SK-N-MC (cell line): ENCODE measurements at regions not wholly inside any gene's neighbourhood (a gene's known extent, or its start where the extent isn't known, plus 50 kb on each side); places are given as distances from the start of the nearest gene placed in this dataset.

ENCODE experiments used
- DNase-seq: peaks from one replicate; pipeline ENCODE4 v3.0.0-alpha.2; 2011; ENCODE audit warnings: low read depth, low spot score
- H3K27ac ChIP-seq: fragments of 200-600 bp; sonication (generic); 2 replicates; pipeline ENCODE4 v1.5.1; 2016; ENCODE audit warnings: mixed run types
- H3K36me3 ChIP-seq: fragments of 200-600 bp; sonication (generic); 2 replicates; pipeline ENCODE4 v1.6.1; 2017; ENCODE audit warnings: antibody characterized with exemption, low read length, mixed read lengths; ENCODE audit not compliant: insufficient read depth
- H3K4me3 ChIP-seq: fragments of 200-600 bp; sonication (generic); 2 replicates; pipeline ENCODE4 v1.5.1; 2016
- H3K9ac ChIP-seq: fragments of 200-600 bp; sonication (generic); 2 replicates; pipeline ENCODE4 v1.8.0; 2017; ENCODE audit warnings: mixed run types, mixed read lengths; ENCODE audit not compliant: insufficient read length
- H3K9me3 ChIP-seq: fragments of 200-600 bp; sonication (generic); 2 replicates; pipeline ENCODE4 v1.6.1; 2017; ENCODE audit warnings: low read depth, mild to moderate bottlenecking, antibody characterized with exemption, low read length, moderate library complexity, mixed read lengths
- EZH2 ChIP-seq: fragments of 200-600 bp; sonication (generic); IDR thresholded peaks from one replicate; pipeline ENCODE4 v1.6.1; 2017; ENCODE audit warnings: antibody characterized with exemption
- FOXP2 ChIP-seq: optimal IDR thresholded peaks from 2 replicates; pipeline ENCODE3; 2011; ENCODE audit warnings: mild to moderate bottlenecking, moderate library complexity; ENCODE audit not compliant: insufficient read depth; ENCODE audit errors: extremely low read length, control extremely low read depth
- POLR2AphosphoS5 ChIP-seq: IDR thresholded peaks from 2 replicates; pipeline ENCODE4 v1.6.1; 2012; ENCODE audit warnings: mild to moderate bottlenecking, low read depth, low read length, borderline replicate concordance

DNA sequence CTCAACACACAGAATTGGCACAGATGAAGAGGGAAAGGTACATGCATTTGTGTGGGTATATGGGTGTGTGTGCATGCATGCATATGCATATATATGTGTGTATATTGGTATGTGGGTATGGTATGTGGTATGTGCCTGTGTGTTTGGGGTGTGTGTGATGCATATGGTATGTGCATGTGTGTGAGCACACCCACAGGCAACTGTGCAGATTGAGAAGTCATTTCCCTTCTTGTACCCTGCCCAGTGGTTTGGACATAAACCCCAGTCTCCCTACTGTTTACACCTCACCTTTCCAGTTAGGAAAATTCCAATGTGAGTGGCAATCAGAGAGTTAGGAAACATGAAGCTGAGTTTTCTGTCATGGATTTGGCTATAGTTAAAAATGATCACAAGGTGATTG lies 178.0 kb downstream of the NXNL2 start:
- no peak overlapping the region for H3K9ac ChIP-seq
- TF ChIP-seq POLR2AphosphoS5 (no peak), EZH2 (no peak), FOXP2 (no peak)

DNA sequence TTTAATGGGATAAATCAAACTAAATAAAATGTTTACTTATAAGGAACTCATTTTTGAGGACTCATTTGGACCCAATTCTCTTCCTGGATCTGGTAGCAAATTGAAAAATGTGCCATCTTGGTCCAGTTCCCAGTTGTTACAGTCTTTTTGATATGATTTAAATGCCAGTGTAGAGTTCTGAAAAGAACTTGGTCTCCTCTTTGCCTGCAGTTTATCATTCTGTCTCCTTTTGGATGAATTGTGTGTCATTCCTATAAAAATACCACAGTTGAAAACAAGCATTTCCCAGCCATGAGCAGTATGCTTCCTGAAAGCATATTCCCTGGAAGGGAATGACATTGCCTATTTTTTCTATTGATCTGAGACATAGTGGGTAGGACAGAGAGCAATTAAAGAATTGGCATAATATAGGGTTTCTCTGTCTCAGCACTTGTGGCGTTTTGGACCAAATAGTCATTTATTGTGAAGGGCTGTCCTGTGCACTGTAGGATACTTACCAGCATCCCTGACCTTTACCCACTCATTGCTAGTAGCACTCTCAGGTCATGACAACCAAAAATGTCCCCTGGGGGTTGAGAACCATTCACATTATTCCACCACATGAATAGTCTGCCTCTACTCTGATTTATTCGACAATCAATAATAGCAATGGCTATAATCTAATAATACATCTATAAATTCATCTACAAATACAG lies 181.8 kb downstream of the NXNL2 start:
- Histone ChIP-seq H3K27ac (no peak overlapping the region), H3K9me3 (no peaks in the 10 kb centered on the region), H3K9ac (no peak overlapping the region), H3K4me3 (no peak overlapping the region), H3K36me3 (no peaks in the 10 kb centered on the region)
- TF ChIP-seq POLR2AphosphoS5 (no peak), EZH2 (no peak), FOXP2 (no peak)
- DNase-seq: no peak

More for the DNA sequence above, 178.0 kb downstream of the NXNL2 start:
- DNase-seq: no peak
- no peak overlapping the region for H3K4me3 ChIP-seq
- no peaks in the 10 kb centered on the region for H3K36me3 ChIP-seq
- no peak overlapping the region for H3K27ac ChIP-seq
- no peaks in the 10 kb centered on the region for H3K9me3 ChIP-seq

DNA sequence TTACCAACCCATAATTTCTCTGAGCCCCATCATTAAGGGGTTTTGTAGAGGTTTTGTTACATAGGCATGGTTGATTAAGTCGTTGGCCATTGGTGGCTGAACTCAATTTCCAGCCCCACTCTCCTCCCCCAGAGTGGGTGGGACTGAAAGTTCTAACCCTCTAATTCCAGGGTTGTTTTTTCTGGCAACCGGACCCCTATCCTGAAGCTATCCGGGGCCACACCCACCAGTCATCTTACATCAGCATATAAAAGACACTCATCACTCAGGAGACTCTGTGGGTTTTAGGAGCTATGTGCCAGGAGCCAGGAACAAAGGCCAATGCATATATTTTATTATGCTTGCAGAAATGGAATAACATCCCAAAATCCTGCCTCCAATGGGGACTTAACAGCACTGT lies 186.0 kb downstream of the NXNL2 start:
- Histone ChIP-seq H3K9ac (no peak overlapping the region), H3K36me3 (no peaks in the 10 kb centered on the region), H3K4me3 (no peak overlapping the region), H3K9me3 (no peaks in the 10 kb centered on the region), H3K27ac (no peak overlapping the region)
- DNase-seq: no peak
- no peak for TF ChIP-seq POLR2AphosphoS5
- TF ChIP-seq EZH2: no peak
- no peak for TF ChIP-seq FOXP2

DNA sequence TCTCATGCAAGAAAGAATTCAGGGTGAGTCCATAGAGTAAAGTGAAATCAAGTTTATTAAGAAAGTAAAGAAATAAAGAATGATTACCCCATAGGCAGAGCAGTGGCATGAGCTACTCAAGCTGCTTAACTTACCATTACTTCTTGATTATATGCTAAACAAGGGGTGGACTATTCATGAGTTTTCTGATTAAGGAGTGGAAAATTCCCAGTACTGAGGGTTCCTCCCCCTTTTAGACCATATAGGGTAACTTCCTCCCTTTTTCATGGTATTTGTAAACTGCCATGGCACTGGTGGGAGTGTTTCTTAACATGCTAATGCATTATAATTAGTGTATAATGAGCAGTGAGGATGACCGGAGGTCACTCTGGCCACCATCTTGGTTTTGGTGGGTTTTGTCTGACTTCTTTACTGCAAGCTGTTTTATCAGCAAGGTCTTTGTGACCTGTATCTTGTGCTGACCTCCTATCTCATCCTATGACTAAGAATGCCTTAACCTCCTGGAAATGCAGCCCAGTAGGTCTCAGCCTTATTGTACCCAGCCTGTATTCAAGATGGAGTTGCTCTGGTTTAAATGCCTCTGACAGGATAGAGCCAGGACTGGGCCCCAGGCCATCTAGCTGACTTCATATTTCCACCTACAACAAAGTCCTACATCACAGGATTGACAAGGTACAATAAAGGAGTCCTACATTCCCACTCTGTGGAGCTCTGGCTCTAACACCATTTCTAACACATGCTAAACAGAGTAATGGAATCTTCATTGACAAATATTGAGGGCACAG lies 186.7 kb downstream of the NXNL2 start:
- H3K4me3 ChIP-seq: no peak overlapping the region
- H3K27ac ChIP-seq: no peak overlapping the region
- no peaks in the 10 kb centered on the region for H3K36me3 ChIP-seq
- no peak overlapping the region for H3K9ac ChIP-seq
- no peak for TF ChIP-seq FOXP2
- TF ChIP-seq POLR2AphosphoS5: no peak
- no peak for TF ChIP-seq EZH2
- DNase-seq: no peak
- no peaks in the 10 kb centered on the region for H3K9me3 ChIP-seq

DNA sequence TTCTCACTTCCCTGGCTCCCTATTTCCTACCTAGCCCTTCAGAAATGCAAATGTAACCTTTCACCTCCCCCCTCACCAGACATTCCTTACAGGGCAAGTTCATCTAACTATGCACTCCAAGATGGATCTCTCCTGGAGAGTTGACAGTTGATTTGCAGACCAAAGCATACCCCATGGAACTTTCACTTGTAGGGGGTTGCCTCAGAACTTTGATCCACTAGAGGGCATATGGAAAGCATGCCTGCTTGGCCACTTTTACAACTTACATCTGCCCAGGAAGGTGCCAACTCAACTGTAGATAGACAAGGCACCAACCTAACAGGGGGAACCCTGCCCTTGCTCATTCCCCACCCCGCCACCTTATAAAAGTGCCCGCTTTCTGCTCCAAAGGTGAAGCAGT lies 187.8 kb downstream of the NXNL2 start:
- Histone ChIP-seq H3K36me3 (no peaks in the 10 kb centered on the region), H3K27ac (no peak overlapping the region), H3K4me3 (no peak overlapping the region), H3K9ac (no peak overlapping the region), H3K9me3 (no peaks in the 10 kb centered on the region)
- no peak for TF ChIP-seq EZH2
- no peak for TF ChIP-seq POLR2AphosphoS5
- no peak for TF ChIP-seq FOXP2
- DNase-seq: no peak

DNA sequence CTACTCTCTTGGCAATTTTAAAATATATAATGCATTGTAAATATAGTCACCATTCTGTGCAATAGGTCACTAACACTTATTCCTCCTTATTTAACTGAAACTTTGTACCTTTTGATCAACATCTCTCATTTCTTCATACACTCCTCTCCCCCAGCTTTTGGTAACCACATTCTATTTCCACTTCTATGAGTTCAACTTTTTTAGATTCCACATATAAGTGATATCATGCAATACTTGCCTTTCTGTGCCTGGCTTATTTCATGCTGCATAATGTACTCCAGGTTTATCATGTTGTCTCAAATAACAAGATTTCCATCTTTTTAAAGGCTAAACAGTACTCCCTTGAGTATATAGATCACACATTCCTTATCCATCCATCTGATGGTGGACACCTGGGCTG lies 188.8 kb downstream of the NXNL2 start:
- Histone ChIP-seq H3K9me3 (no peaks in the 10 kb centered on the region), H3K27ac (no peak overlapping the region), H3K4me3 (no peak overlapping the region), H3K36me3 (no peaks in the 10 kb centered on the region), H3K9ac (no peak overlapping the region)
- DNase-seq: no peak
- no peak for TF ChIP-seq EZH2
- no peak for TF ChIP-seq FOXP2
- TF ChIP-seq POLR2AphosphoS5: no peak

DNA sequence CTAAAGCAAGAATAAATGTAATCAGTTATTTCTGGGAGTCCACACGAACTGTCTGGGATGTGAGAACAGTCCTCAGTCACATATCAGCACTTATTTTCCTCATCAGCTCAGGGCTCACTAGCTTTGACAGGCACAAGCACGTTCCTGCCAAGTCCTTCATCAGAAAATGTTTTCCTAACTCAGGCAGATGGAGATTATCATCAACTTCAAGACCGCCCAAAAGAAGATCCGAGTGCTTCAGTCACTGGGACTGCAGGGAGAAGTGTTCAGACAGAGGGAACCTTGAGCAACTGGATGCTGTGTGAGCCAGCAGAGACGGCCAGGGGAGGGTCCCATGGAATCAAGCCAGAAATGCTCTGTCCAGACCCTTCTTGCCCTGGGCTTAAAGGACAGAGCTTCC lies 189.4 kb downstream of the NXNL2 start:
- no peaks in the 10 kb centered on the region for H3K36me3 ChIP-seq
- TF ChIP-seq EZH2: no peak
- no peak overlapping the region for H3K4me3 ChIP-seq
- no peak overlapping the region for H3K27ac ChIP-seq
- no peak overlapping the region for H3K9ac ChIP-seq
- no peaks in the 10 kb centered on the region for H3K9me3 ChIP-seq
- no peak for DNase-seq

DNA sequence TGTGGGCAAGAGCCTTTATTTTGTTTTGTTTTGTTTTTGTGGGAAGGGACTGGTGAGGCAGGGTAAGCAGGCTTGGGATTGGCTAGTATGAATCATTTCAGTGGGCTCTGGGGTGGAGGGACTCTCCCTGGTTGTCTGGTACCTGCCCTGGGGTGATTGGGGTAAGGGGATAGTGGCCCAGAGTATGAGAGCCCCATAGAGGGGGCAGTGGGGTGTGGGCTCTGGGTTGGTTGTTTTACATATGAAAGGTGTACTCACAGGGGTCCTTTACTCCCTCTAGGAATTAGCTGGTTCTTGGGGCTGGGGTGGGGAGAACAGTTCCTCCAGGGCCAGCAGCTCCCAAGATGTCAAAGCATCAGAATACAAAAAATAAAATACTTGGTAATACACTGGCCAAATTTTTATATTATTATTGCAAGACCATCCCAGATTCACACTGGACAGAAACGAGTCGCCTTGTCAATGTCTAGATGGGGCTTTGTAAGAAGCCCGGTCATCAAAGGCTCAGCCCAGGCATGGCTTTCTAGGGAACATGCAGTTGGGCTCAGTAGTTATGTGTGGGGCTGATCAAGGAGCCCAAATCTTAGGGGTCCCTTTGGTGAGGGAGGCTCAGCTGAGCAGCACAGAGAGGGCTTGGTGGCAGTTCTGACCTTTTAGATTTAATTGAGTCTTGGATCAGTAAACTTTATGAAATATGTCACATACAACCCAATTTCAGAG lies 190.5 kb downstream of the NXNL2 start:
- no peak for DNase-seq
- Histone ChIP-seq H3K36me3 (no peaks in the 10 kb centered on the region), H3K27ac (no peak overlapping the region), H3K9me3 (no peaks in the 10 kb centered on the region), H3K9ac (no peak overlapping the region), H3K4me3 (no peak overlapping the region)
- TF ChIP-seq POLR2AphosphoS5 (no peak), FOXP2 (no peak), EZH2 (no peak)

DNA sequence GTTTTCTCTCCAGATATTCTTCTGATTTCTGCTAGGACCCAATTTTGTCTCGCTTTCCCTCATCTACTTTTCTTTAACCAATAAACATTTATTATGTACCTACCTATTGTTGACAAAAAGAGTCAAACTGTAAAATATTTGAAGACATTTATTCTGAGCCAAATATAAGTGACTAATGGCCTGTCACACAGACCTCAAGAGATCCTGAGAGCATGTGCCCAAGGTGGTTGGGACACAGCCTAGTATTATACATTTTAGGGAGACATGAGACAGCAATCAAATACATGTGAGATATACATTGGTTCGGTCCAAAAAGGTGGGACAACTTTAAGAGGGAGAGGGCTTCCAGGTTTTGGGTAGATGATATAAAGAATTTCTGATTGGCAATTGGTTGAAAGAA lies 191.8 kb downstream of the NXNL2 start:
- TF ChIP-seq POLR2AphosphoS5: no peak
- H3K9ac ChIP-seq: no peak overlapping the region
- no peaks in the 10 kb centered on the region for H3K9me3 ChIP-seq
- no peak for DNase-seq
- no peak overlapping the region for H3K27ac ChIP-seq
- H3K4me3 ChIP-seq: no peak overlapping the region
- H3K36me3 ChIP-seq: no peaks in the 10 kb centered on the region
